ENCODE measurements at regions not wholly inside any gene's neighbourhood (a gene's known extent, or its start where the extent isn't known, plus 50 kb on each side); places are given as distances from the start of the nearest gene placed in this dataset.
"Not testable (repeated sequence)": the region's sequence is repeated elsewhere in the genome, so short reads cannot be mapped to it uniquely, and the experiment has no call there.

DNA sequence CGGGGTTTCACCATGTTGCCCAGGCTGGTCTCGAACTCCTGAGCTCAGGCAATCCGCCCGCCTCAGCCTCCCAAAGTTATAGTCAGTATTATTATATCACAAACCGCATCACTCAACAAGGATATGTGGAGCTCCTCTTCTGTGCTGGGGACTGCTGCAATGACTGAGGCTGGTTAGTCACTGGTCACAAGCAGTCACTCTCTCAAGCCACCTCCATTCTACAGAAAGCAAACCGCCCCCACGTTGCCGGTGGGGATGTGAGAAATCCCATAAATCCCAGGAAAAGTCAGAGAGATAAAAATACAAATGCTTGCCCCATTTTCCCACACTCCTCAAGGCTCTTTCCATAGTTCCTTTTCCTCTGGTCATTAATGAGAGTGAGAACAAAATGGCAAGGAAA, 155.7 kb downstream of the ADSS2 start:
- no peak overlapping the region for H3K4me3 ChIP-seq (ENCODE audit: control insufficient read depth, low read depth, low read length)
- DNase-seq (ENCODE audit: low read depth) = no peak
- TF ChIP-seq, protein P1, sequence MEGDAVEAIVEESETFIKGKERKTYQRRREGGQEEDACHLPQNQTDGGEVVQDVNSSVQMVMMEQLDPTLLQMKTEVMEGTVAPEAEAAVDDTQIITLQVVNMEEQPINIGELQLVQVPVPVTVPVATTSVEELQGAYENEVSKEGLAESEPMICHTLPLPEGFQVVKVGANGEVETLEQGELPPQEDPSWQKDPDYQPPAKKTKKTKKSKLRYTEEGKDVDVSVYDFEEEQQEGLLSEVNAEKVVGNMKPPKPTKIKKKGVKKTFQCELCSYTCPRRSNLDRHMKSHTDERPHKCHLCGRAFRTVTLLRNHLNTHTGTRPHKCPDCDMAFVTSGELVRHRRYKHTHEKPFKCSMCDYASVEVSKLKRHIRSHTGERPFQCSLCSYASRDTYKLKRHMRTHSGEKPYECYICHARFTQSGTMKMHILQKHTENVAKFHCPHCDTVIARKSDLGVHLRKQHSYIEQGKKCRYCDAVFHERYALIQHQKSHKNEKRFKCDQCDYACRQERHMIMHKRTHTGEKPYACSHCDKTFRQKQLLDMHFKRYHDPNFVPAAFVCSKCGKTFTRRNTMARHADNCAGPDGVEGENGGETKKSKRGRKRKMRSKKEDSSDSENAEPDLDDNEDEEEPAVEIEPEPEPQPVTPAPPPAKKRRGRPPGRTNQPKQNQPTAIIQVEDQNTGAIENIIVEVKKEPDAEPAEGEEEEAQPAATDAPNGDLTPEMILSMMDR (IDR thresholded peaks at IDR 0.05; ENCODE audit: control insufficient read depth, insufficient read depth, low read depth, low read length, missing control alignments) = no peak

DNA sequence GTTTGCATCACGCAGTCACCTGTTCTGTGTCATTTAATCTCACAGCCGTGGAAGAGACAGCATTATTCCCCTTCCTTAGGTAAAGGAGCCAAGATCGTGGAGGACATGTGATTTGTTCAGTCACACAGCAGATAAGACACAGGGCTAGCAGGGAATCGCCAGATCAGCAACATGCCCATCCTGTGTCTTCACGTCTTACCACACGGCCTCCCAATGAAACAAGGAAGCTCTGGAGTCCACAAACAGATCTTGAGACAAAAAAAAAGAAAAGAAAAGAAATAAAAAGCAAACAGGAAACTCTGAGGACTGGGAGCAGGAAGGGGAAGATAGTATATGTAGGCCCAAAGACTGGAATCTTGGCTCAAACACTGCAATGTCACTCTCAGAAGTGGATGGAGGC, 155.3 kb downstream of the ADSS2 start:
- no peak overlapping the region for H3K4me3 ChIP-seq (ENCODE audit: control insufficient read depth, low read depth, low read length)
- no peak for DNase-seq (ENCODE audit: low read depth)
- TF ChIP-seq, protein P1 (IDR thresholded peaks at IDR 0.05; ENCODE audit: control insufficient read depth, insufficient read depth, low read depth, low read length, missing control alignments) = no peak

DNA sequence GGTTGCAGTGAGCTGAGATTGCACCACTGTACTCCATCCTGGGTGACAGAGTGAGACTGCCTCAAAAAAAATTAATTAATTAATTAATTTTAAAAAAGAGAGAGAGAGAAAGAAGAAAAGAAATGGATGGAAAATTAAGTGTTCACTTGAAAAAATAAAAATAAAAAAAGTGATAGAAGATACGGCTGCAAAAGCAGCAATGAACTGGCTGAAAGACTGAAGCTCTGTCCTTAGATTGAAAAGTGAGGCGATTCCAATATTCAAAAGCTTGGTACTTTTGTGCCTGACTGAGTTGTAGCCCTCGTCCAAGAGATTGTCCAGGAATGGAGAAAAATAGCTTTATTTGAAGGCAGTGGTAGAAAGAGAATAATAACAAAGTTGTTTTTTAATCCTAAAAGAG, 154.6 kb downstream of the ADSS2 start:
- TF ChIP-seq, protein P1 (IDR thresholded peaks at IDR 0.05; ENCODE audit: control insufficient read depth, insufficient read depth, low read depth, low read length, missing control alignments) = no peak
- H3K4me3 ChIP-seq (ENCODE audit: control insufficient read depth, low read depth, low read length) = no peak overlapping the region
- no peak for DNase-seq (ENCODE audit: low read depth)

DNA sequence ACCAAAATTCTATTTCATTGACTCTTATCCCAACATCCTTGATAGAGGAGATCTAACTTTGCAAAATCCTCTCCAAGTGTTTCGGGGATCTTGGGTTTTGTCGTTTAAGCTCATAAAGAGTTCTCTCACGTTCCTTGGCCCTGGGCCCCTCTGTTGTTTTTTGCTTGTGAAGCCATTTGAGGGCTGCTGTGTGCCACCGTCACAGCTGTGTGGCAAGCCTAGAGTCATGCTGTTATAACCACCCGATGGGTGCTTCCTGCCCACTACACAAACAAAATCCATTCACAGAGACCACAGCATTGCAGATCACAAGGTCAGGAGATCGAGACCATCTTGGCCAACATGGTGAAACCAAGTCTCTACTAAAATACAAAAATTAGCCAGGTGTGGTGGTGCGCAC, 154.1 kb downstream of the ADSS2 start:
- TF ChIP-seq, protein P1 (IDR thresholded peaks at IDR 0.05; ENCODE audit: control insufficient read depth, insufficient read depth, low read depth, low read length, missing control alignments) = no peak
- no peak overlapping the region for H3K4me3 ChIP-seq (ENCODE audit: control insufficient read depth, low read depth, low read length)
- no peak for DNase-seq (ENCODE audit: low read depth)

DNA sequence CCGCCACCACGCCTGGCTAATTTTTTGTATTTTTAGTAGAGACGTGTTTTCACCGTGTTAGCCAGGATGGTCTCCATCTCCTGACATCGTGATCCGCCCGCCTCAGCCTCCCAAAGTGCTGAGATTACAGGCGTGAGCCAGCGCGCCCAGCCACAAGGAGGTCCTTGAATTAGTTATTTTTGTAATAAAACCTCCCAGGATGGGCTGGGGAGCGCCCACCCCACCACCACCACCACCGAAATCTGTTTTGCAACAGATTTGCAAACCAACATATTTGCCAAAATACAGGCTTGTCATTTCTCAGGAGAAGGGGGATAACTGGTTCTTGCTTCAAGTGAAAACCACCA, 151.7 kb downstream of the ADSS2 start:
- not testable (repeated sequence) for DNase-seq (ENCODE audit: low read depth); H3K4me3 ChIP-seq (ENCODE audit: control insufficient read depth, low read depth, low read length)

DNA sequence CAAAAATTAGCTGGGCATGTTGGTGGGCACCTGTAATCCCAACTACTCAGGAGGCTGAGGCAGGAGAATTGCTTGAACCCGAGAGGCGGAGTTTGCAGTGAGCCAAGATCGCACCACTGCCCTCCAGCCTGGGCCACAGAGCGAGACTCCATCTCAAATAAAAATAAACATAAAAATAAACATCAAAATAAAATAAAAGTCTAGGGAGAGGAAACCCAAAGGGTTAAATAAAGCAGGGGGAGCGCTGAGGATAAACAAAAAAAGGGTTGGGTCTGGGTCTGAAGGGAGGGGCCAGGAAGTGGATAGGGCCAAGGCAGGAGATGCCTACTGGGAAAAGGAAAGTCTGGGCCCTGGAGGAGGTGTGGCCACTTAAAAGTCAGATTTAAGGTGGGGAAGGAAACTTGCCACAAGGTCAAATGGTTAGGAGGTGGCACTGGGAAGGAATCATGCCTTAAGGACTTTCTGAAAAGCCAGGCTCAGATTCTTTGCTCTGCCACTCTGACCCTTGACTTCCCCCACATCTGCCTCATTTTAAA, 150.0 kb downstream of the ADSS2 start:
- DNase-seq (ENCODE audit: low read depth) = no peak
- no peak overlapping the region for H3K4me3 ChIP-seq (ENCODE audit: control insufficient read depth, low read depth, low read length)

DNA sequence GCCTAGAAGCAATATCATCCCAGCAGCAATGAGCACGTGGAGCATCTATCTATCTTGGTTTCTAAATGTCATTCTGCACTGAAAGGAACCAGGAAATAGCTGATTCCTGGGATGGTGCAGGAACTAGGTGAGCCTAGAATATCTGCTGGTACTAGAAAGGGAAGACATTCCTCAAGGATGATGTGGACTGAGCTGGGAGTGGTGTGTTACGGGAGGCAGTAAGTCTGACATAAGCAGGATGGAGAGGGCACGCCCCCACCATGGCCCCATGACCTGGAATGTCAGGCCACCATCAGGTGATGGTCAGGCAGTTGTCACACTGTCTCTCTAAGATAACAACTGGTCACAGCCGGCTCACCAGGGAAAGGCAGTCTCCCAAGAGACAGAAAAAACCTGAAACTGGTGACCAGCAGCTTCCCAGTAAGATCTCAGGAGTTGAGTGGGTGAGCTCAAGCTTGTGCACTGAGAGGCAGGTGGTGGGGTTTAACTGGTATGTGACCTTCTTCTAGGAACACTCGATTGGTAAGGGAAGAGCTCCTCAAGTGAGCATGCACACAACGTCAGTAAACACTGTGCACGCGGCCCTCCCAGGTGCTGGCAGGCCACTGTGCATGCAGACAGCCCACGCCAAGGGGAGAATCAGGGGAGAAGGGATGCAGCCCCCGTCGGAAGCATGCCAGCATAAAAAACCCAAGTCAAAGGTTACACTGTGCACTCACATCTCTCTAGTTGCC, 148.7 kb downstream of the ADSS2 start:
- H3K4me3 ChIP-seq (ENCODE audit: control insufficient read depth, low read depth, low read length) = no peak overlapping the region
- DNase-seq (ENCODE audit: low read depth) = no peak
- TF ChIP-seq, protein P1 (IDR thresholded peaks at IDR 0.05; ENCODE audit: control insufficient read depth, insufficient read depth, low read depth, low read length, missing control alignments) = no peak

More for the DNA sequence above, 150.0 kb downstream of the ADSS2 start:
- TF ChIP-seq, protein P1 (IDR thresholded peaks at IDR 0.05; ENCODE audit: control insufficient read depth, insufficient read depth, low read depth, low read length, missing control alignments) = no peak
